ENCODE measurements at regions not wholly inside any gene's neighbourhood (a gene's known extent, or its start where the extent isn't known, plus 50 kb on each side); places are given as distances from the start of the nearest gene placed in this dataset.

GRCh38 chr11:38155856-38156255 lies 1557.8 kb upstream of the RAG2 start:
- no peaks in the 10 kb centered on the region for H3K36me3 Mint-ChIP-seq (ENCODE audit: unreplicated experiment)
- peaks cover 1% of the 10 kb centered on the region for H3K4me1 Mint-ChIP-seq (ENCODE audit: unreplicated experiment)
- DNase-seq (ENCODE audit: extremely low spot score, unreplicated experiment): no peak
- no peak overlapping the region for H3K4me3 Mint-ChIP-seq (ENCODE audit: unreplicated experiment)
- TF ChIP-seq CTCF (IDR thresholded peaks at IDR 0.05): no peak
- peaks cover 5% of the 10 kb centered on the region for H3K9me3 Mint-ChIP-seq (ENCODE audit: unreplicated experiment)
- no peak overlapping the region for H3K27ac Mint-ChIP-seq (ENCODE audit: unreplicated experiment)
- H3K27me3 Mint-ChIP-seq (ENCODE audit: unreplicated experiment): no peaks in the 10 kb centered on the region

- Mint-ChIP-seq H3K36me3 (ENCODE audit: unreplicated experiment) (no peaks in the 10 kb centered on the region), H3K4me3 (ENCODE audit: unreplicated experiment) (no peak overlapping the region), H3K9me3 (ENCODE audit: unreplicated experiment) (peaks cover 5% of the 10 kb centered on the region), H3K4me1 (ENCODE audit: unreplicated experiment) (peaks cover 1% of the 10 kb centered on the region), H3K27ac (ENCODE audit: unreplicated experiment) (no peak overlapping the region), H3K27me3 (ENCODE audit: unreplicated experiment) (no peaks in the 10 kb centered on the region)
- DNase-seq (ENCODE audit: extremely low spot score, unreplicated experiment): no peak
- no peak for TF ChIP-seq CTCF (IDR thresholded peaks at IDR 0.05)
These were observed 1555.9 kb upstream of the RAG2 start for GRCh38 chr11:38153985-38154384.

- H3K27ac Mint-ChIP-seq (ENCODE audit: unreplicated experiment): no peak overlapping the region
- H3K4me1 Mint-ChIP-seq (ENCODE audit: unreplicated experiment): no peaks in the 10 kb centered on the region
- no peaks in the 10 kb centered on the region for H3K36me3 Mint-ChIP-seq (ENCODE audit: unreplicated experiment)
- DNase-seq (ENCODE audit: extremely low spot score, unreplicated experiment): no peak
- H3K4me3 Mint-ChIP-seq (ENCODE audit: unreplicated experiment): no peak overlapping the region
- peaks cover 19% of the 10 kb centered on the region for H3K9me3 Mint-ChIP-seq (ENCODE audit: unreplicated experiment)
- no peak for TF ChIP-seq CTCF (IDR thresholded peaks at IDR 0.05)
- H3K27me3 Mint-ChIP-seq (ENCODE audit: unreplicated experiment): no peaks in the 10 kb centered on the region
These were observed 1545.8 kb upstream of the RAG2 start for GRCh38 chr11:38143852-38144251.

GRCh38 chr11:38138972-38139371 lies 1540.9 kb upstream of the RAG2 start:
- no peak for TF ChIP-seq CTCF (IDR thresholded peaks at IDR 0.05)
- H3K27me3 Mint-ChIP-seq (ENCODE audit: unreplicated experiment): no peaks in the 10 kb centered on the region
- H3K27ac Mint-ChIP-seq (ENCODE audit: unreplicated experiment): no peak overlapping the region
- peaks cover 15% of the 10 kb centered on the region for H3K9me3 Mint-ChIP-seq (ENCODE audit: unreplicated experiment)
- peaks cover 2% of the 10 kb centered on the region for H3K36me3 Mint-ChIP-seq (ENCODE audit: unreplicated experiment)
- no peak overlapping the region for H3K4me3 Mint-ChIP-seq (ENCODE audit: unreplicated experiment)
- no peaks in the 10 kb centered on the region for H3K4me1 Mint-ChIP-seq (ENCODE audit: unreplicated experiment)
- no peak for DNase-seq (ENCODE audit: extremely low spot score, unreplicated experiment)

- TF ChIP-seq CTCF (IDR thresholded peaks at IDR 0.05): no peak
- Mint-ChIP-seq H3K36me3 (ENCODE audit: unreplicated experiment) (peaks cover 2% of the 10 kb centered on the region), H3K27ac (ENCODE audit: unreplicated experiment) (no peak overlapping the region), H3K27me3 (ENCODE audit: unreplicated experiment) (no peaks in the 10 kb centered on the region), H3K9me3 (ENCODE audit: unreplicated experiment) (peaks cover 15% of the 10 kb centered on the region), H3K4me3 (ENCODE audit: unreplicated experiment) (no peak overlapping the region), H3K4me1 (ENCODE audit: unreplicated experiment) (no peaks in the 10 kb centered on the region)
- DNase-seq (ENCODE audit: extremely low spot score, unreplicated experiment): no peak
These were observed 1538.9 kb upstream of the RAG2 start for GRCh38 chr11:38136887-38137286.

All from osteocyte (in vitro differentiated cells).